Activated T-helper 2 cell treated with anti-CD3 and anti-CD28 coated beads, Interferon-gamma antibody, Interleukin-2, Interleukin-4, amounts not matched to agents 10 μg/mL and 5 μg/mL and 100 μg/mL, durations not matched to agents 14 hours and 24 hours and 36 hours (primary cell): ENCODE measurements at regions not wholly inside any gene's neighbourhood (a gene's known extent, or its start where the extent isn't known, plus 50 kb on each side); places are given as distances from the start of the nearest gene placed in this dataset.
"Not testable (repeated sequence)": the region's sequence is repeated elsewhere in the genome, so short reads cannot be mapped to it uniquely, and the experiment has no call there.

Source experiments
- DNase-seq: peaks from one replicate; pipeline ENCODE4 v3.0.0; 2021; ENCODE audit warnings: low spot score
- H3K27ac Mint-ChIP-seq: one replicate; pipeline ENCODE4 v1.8.0; 2021; ENCODE audit warnings: mixed read lengths
- H3K27me3 Mint-ChIP-seq: one replicate; pipeline ENCODE4 v1.8.0; 2021; ENCODE audit warnings: low read depth, mixed read lengths
- H3K36me3 Mint-ChIP-seq: one replicate; pipeline ENCODE4 v1.8.0; 2021; ENCODE audit warnings: low read depth, mixed read lengths
- H3K4me1 Mint-ChIP-seq: one replicate; pipeline ENCODE4 v1.8.0; 2021; ENCODE audit warnings: low read depth, mixed read lengths
- H3K4me3 Mint-ChIP-seq: one replicate; pipeline ENCODE4 v1.8.0; 2021; ENCODE audit warnings: low read depth, mild to moderate bottlenecking, moderate library complexity, mixed read lengths
- H3K9me3 Mint-ChIP-seq: one replicate; pipeline ENCODE4 v1.8.0; 2021; ENCODE audit warnings: mixed read lengths
- intact Hi-C: fragments of 100-400 bp; cut with micrococcal nuclease; formaldehyde crosslinking; loops from one replicate; pipeline ENCODE4 v1.15.1; 2023

GRCh38 chr6:125597411-125598253 lies 151.8 kb upstream of the HEY2 start:
- H3K4me3 Mint-ChIP-seq = no peak overlapping the region

DNA sequence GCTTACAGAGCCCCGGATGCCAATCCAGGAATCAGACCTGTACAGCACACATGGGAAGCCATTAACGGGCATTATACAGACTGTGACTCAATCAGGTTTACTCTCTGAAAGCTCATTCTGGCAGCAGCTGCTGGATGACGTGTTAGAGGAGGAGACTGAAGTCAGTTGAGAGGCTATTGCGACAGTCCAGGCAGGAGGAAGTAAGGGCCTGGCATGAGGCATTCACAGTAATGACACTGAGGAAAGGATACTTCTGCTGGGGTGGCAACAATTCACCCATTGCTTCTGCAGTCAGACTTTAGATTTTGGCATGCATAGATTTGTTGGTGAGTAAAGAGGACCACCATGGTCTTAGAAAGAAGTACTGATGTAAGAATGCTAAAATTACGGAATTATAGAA lies 151.0 kb upstream of the HEY2 start:
- intact Hi-C loops = no loop called here
- Mint-ChIP-seq H3K36me3 (no peaks in the 10 kb centered on the region), H3K9me3 (no peaks in the 10 kb centered on the region)

More at GRCh38 chr6:125597411-125598253, 151.8 kb upstream of the HEY2 start:
- no peaks in the 10 kb centered on the region for H3K27me3 Mint-ChIP-seq
- H3K36me3 Mint-ChIP-seq = no peaks in the 10 kb centered on the region
- H3K27ac Mint-ChIP-seq = no peak overlapping the region
- no peaks in the 10 kb centered on the region for H3K9me3 Mint-ChIP-seq
- no peaks in the 10 kb centered on the region for H3K4me1 Mint-ChIP-seq
- DNase-seq = no peak
- intact Hi-C loops = no loop called here

DNA sequence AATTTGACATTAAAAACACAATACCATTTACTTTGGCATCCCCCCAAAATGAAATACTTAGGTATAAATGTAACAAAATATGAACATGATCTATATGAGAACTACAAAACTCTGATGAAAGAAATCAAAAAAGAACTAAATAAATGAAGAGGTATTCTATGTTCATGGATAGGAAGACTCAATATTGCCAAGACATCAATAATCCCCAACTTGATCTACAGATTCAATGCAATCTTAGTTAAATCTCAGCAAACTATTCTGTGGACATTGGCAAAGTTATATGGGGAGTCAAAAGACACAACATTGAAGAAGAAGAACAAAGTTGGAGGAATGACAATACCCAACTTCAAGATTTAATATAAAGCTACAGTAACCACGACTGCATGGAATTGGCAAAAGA lies 145.2 kb upstream of the HEY2 start:
- Mint-ChIP-seq H3K9me3 (no peaks in the 10 kb centered on the region), H3K4me3 (no peak overlapping the region), H3K4me1 (no peaks in the 10 kb centered on the region), H3K27ac (no peak overlapping the region), H3K36me3 (no peaks in the 10 kb centered on the region), H3K27me3 (no peaks in the 10 kb centered on the region)
- DNase-seq = no peak
- intact Hi-C loops = no loop called here

More for the DNA sequence above, 151.0 kb upstream of the HEY2 start:
- H3K4me1 Mint-ChIP-seq = no peaks in the 10 kb centered on the region
- H3K27ac Mint-ChIP-seq = no peak overlapping the region
- no peak for DNase-seq
- no peaks in the 10 kb centered on the region for H3K27me3 Mint-ChIP-seq
- H3K4me3 Mint-ChIP-seq = no peak overlapping the region

DNA sequence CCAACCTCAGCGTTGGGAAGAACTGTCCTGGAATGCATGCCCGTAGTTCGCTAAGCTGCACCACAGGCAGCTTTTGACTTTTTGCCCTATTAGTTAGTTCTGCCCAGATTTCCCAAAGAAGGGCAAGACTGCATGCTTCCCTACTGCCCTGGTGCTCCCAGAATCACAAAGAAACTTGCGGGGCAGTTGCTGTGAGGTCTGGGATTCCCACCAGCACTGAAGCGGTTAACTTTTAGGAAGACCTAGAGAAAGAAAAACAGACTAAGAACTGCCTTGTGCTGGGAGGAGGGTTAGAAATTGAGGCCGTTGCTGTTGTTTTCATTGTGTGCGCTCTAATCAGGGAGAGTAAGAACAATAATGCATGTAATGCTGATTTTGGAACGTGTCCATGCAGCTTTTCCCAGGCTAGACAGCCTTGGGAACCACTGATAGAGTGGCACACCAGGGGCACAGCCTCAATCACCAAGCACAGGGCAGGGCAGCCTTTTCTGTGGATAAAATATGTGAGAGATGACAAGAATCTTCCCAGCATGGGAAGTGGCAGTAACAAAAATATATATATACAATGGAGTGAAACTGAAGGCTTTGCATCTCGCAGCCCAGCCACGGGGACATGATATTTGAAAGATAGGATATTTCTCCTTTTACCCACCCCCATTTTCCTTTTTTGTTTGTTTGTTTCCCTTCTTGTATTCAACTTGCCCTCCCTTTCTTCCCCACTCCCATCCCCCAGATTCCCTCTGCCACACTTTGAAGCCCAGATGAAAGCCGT lies 137.7 kb upstream of the HEY2 start:
- no peaks in the 10 kb centered on the region for H3K36me3 Mint-ChIP-seq
- H3K4me3 Mint-ChIP-seq = no peak overlapping the region
- no peak for DNase-seq
- H3K4me1 Mint-ChIP-seq = no peaks in the 10 kb centered on the region
- H3K27ac Mint-ChIP-seq = no peak overlapping the region
- intact Hi-C loops = no loop called here
- no peaks in the 10 kb centered on the region for H3K9me3 Mint-ChIP-seq
- no peaks in the 10 kb centered on the region for H3K27me3 Mint-ChIP-seq

DNA sequence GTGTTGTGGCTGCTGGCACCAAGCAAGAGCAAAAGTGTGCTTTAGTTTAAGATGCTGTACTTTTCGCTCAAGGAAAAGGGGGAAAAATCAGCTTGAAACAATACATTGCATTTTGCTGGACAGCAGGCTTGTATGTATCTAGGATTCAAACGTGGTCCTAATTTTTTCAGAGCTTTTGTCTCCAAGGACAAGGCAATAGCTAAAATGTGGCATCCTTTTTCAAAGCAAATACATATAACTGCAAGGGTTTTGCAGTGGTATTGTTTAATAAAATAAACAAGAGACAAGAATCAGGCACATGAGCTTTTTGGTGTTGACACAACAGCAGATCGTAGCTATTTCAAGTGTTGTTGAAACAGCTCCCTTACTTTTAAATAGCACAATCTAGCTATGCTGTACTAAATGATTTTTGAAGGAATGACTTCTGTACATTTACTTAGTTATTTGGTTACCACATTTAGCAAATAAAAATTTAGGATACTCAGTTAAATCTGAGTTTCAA lies 137.0 kb upstream of the HEY2 start:
- no peaks in the 10 kb centered on the region for H3K9me3 Mint-ChIP-seq
- no peak overlapping the region for H3K4me3 Mint-ChIP-seq
- H3K27me3 Mint-ChIP-seq = no peaks in the 10 kb centered on the region
- H3K4me1 Mint-ChIP-seq = no peaks in the 10 kb centered on the region
- no peaks in the 10 kb centered on the region for H3K36me3 Mint-ChIP-seq
- intact Hi-C loops = no loop called here
- DNase-seq = no peak
- no peak overlapping the region for H3K27ac Mint-ChIP-seq

- H3K36me3 Mint-ChIP-seq = no peaks in the 10 kb centered on the region
- H3K4me1 Mint-ChIP-seq = no peaks in the 10 kb centered on the region
- H3K4me3 Mint-ChIP-seq = no peak overlapping the region
- no peak overlapping the region for H3K27ac Mint-ChIP-seq
- no peaks in the 10 kb centered on the region for H3K9me3 Mint-ChIP-seq
- no peak for DNase-seq
- H3K27me3 Mint-ChIP-seq = peaks cover 3% of the 10 kb centered on the region
- intact Hi-C loops = no loop called here
These were observed 130.8 kb upstream of the HEY2 start for GRCh38 chr6:125618629-125619028.

DNA sequence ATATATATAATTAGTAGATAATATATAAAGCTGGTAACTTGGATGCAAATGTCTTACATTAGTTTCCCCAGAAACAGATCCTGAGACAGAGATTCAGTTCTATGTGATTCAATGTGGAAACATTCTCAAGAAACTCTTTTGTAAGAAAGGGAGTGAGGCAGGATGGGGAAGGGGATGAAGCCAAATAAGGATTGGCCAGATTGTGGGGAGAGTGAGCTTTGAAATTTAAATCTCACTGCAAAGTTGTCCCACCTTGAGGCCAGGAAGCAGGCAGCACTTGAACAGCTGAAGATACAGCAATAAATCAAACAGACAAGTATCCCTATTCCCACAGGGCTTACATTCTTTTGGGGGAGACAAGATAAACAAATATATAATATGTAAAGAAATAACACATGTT lies 126.3 kb upstream of the HEY2 start:
- no peak overlapping the region for H3K27ac Mint-ChIP-seq
- no peaks in the 10 kb centered on the region for H3K9me3 Mint-ChIP-seq
- DNase-seq = no peak
- H3K27me3 Mint-ChIP-seq = no peaks in the 10 kb centered on the region
- H3K36me3 Mint-ChIP-seq = no peaks in the 10 kb centered on the region
- intact Hi-C loops = no loop called here
- H3K4me3 Mint-ChIP-seq = no peak overlapping the region
- no peaks in the 10 kb centered on the region for H3K4me1 Mint-ChIP-seq

- intact Hi-C loops = no loop called here
- no peak overlapping the region for H3K27ac Mint-ChIP-seq
- H3K27me3 Mint-ChIP-seq = no peaks in the 10 kb centered on the region
- H3K4me1 Mint-ChIP-seq = no peaks in the 10 kb centered on the region
- no peaks in the 10 kb centered on the region for H3K9me3 Mint-ChIP-seq
- DNase-seq = no peak
- H3K4me3 Mint-ChIP-seq = no peak overlapping the region
- no peaks in the 10 kb centered on the region for H3K36me3 Mint-ChIP-seq
These were observed 118.3 kb upstream of the HEY2 start for GRCh38 chr6:125631165-125631564.

- DNase-seq, H3K27ac Mint-ChIP-seq, intact Hi-C loops, H3K4me3 Mint-ChIP-seq, H3K9me3 Mint-ChIP-seq, H3K4me1 Mint-ChIP-seq, H3K27me3 Mint-ChIP-seq, H3K36me3 Mint-ChIP-seq: not testable (repeated sequence)
These were observed 113.4 kb upstream of the HEY2 start for GRCh38 chr6:125636011-125636410.

- Mint-ChIP-seq H3K9me3 (no peaks in the 10 kb centered on the region), H3K27ac (no peak overlapping the region), H3K4me3 (no peak overlapping the region), H3K36me3 (no peaks in the 10 kb centered on the region), H3K27me3 (no peaks in the 10 kb centered on the region), H3K4me1 (no peaks in the 10 kb centered on the region)
- DNase-seq = no peak
- intact Hi-C loops = no loop called here
These were observed 112.8 kb upstream of the HEY2 start for GRCh38 chr6:125636671-125637070.

GRCh38 chr6:125637207-125637606 lies 112.2 kb upstream of the HEY2 start:
- Mint-ChIP-seq H3K36me3 (no peaks in the 10 kb centered on the region), H3K4me1 (no peaks in the 10 kb centered on the region), H3K27ac (no peak overlapping the region), H3K27me3 (no peaks in the 10 kb centered on the region), H3K4me3 (no peak overlapping the region), H3K9me3 (no peaks in the 10 kb centered on the region)
- intact Hi-C loops = no loop called here
- no peak for DNase-seq

- intact Hi-C loops = no loop called here
- Mint-ChIP-seq H3K9me3 (no peaks in the 10 kb centered on the region), H3K36me3 (no peaks in the 10 kb centered on the region), H3K27me3 (no peaks in the 10 kb centered on the region), H3K4me3 (no peak overlapping the region), H3K27ac (no peak overlapping the region), H3K4me1 (no peaks in the 10 kb centered on the region)
- DNase-seq = no peak
These were observed 109.9 kb upstream of the HEY2 start for GRCh38 chr6:125639466-125640020.
